ENCODE measurements at regions not wholly inside any gene's neighbourhood (a gene's known extent, or its start where the extent isn't known, plus 50 kb on each side); places are given as distances from the start of the nearest gene placed in this dataset.

DNA sequence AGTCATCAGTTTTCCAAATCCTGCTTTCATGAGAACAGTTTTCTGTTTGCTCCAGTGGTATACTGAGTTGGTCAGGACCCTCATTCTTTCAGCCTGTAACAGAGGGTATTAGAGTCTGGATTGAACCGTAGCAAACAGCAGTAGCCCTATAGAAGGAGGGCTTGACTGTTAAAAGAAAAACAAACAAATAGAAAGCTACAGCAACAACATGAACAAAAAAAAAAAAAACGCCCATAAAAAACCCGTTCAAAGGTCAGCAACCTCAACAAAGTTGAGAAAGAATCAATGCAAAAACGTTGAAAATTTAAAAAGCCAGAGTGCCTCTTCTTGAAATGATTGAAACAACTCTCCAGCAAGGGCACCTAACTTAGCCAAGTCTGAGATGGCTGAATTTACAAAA, 64.7 kb upstream of the UGT2B10 start:
- TF ChIP-seq, protein P1, sequence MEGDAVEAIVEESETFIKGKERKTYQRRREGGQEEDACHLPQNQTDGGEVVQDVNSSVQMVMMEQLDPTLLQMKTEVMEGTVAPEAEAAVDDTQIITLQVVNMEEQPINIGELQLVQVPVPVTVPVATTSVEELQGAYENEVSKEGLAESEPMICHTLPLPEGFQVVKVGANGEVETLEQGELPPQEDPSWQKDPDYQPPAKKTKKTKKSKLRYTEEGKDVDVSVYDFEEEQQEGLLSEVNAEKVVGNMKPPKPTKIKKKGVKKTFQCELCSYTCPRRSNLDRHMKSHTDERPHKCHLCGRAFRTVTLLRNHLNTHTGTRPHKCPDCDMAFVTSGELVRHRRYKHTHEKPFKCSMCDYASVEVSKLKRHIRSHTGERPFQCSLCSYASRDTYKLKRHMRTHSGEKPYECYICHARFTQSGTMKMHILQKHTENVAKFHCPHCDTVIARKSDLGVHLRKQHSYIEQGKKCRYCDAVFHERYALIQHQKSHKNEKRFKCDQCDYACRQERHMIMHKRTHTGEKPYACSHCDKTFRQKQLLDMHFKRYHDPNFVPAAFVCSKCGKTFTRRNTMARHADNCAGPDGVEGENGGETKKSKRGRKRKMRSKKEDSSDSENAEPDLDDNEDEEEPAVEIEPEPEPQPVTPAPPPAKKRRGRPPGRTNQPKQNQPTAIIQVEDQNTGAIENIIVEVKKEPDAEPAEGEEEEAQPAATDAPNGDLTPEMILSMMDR (IDR thresholded peaks at IDR 0.05), result no peak
- TF ChIP-seq ZFX (IDR thresholded peaks at IDR 0.05; ENCODE audit: borderline replicate concordance), result no peak

Data from 22Rv1 (cell line).